Kidney epithelial cell (primary cell): ENCODE measurements at regions not wholly inside any gene's neighbourhood (a gene's known extent, or its start where the extent isn't known, plus 50 kb on each side); places are given as distances from the start of the nearest gene placed in this dataset.

Source experiments
- DNase-seq: peaks from one replicate; pipeline ENCODE4 v3.0.0-alpha.2; 2010; ENCODE audit warnings: low read depth
- H3K27me3 ChIP-seq: 2 replicates; pipeline ENCODE4 v1.6.0; 2011; ENCODE audit warnings: low read length; ENCODE audit not compliant: control insufficient read depth, insufficient read depth
- H3K36me3 ChIP-seq: 2 replicates; pipeline ENCODE4 v1.5.1; 2011; ENCODE audit warnings: low read length; ENCODE audit not compliant: control insufficient read depth, insufficient read depth
- H3K4me3 ChIP-seq: 2 replicates; pipeline ENCODE4 v1.5.1; 2011; ENCODE audit warnings: low read depth, mild to moderate bottlenecking, control low read depth, low read length
- TF ChIP-seq, protein P1 (sequence below): IDR thresholded peaks from 2 replicates; pipeline ENCODE4 v1.5.1; 2011; ENCODE audit warnings: mild to moderate bottlenecking, moderate library complexity, low read length, control low read depth, inconsistent platforms; ENCODE audit not compliant: insufficient read depth, poor library complexity, severe bottlenecking

GRCh38 chr4:115675719-115676118, 562.3 kb upstream of the NDST4 start:
- Histone ChIP-seq H3K4me3 (no peak overlapping the region), H3K27me3 (no peaks in the 10 kb centered on the region), H3K36me3 (no peaks in the 10 kb centered on the region)
- DNase-seq, result no peak
- TF ChIP-seq, protein P1, sequence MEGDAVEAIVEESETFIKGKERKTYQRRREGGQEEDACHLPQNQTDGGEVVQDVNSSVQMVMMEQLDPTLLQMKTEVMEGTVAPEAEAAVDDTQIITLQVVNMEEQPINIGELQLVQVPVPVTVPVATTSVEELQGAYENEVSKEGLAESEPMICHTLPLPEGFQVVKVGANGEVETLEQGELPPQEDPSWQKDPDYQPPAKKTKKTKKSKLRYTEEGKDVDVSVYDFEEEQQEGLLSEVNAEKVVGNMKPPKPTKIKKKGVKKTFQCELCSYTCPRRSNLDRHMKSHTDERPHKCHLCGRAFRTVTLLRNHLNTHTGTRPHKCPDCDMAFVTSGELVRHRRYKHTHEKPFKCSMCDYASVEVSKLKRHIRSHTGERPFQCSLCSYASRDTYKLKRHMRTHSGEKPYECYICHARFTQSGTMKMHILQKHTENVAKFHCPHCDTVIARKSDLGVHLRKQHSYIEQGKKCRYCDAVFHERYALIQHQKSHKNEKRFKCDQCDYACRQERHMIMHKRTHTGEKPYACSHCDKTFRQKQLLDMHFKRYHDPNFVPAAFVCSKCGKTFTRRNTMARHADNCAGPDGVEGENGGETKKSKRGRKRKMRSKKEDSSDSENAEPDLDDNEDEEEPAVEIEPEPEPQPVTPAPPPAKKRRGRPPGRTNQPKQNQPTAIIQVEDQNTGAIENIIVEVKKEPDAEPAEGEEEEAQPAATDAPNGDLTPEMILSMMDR, result no peak

DNA sequence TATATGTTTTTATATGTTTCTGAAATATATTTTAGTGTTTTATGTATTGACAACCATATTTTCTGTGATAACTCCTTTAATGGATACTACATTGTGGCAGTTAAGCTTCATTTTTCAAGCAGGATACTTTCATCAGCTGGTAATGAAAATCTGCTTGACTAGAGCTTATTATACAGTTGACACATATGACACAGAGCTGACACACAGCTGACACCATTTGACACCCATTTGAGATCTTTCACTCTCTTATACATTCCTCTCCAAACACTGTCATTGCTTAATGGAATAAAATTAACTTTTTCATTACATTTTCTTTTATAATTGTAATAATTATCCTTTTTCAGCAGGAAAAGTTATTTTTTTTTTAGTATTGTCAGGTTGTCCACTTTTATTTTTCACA, 561.1 kb upstream of the NDST4 start:
- DNase-seq, result no peak
- H3K4me3 ChIP-seq, result no peak overlapping the region
- TF ChIP-seq, protein P1, result no peak

DNA sequence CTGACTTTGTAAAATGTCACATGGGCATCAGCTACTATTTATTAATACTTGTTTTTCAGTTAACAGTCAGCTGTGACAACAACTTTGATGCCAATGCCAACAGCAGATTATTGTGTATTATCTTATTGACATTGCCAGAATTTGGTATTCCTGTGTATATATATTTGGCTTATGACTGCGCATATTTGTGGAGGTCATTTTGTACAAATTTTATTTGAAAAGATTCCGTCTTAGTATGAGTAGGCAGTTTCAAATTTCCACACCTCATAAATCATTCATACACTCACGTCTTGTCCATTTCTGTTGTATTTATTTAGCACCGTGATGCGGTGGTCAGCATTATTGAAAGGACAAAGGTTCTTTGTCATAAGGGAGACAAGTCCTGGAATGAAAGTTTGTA, 558.2 kb upstream of the NDST4 start:
- Histone ChIP-seq H3K4me3 (no peak overlapping the region), H3K27me3 (no peaks in the 10 kb centered on the region), H3K36me3 (no peaks in the 10 kb centered on the region)
- TF ChIP-seq, protein P1, result no peak
- no peak for DNase-seq

More for the DNA sequence above, 561.1 kb upstream of the NDST4 start:
- Histone ChIP-seq H3K36me3 (no peaks in the 10 kb centered on the region), H3K27me3 (no peaks in the 10 kb centered on the region)

GRCh38 chr4:115670930-115671329, 557.5 kb upstream of the NDST4 start:
- no peak overlapping the region for H3K4me3 ChIP-seq
- H3K27me3 ChIP-seq, result no peaks in the 10 kb centered on the region
- no peaks in the 10 kb centered on the region for H3K36me3 ChIP-seq
- TF ChIP-seq, protein P1, result no peak
- DNase-seq, result no peak

GRCh38 chr4:115668396-115668795, 555.0 kb upstream of the NDST4 start:
- TF ChIP-seq, protein P1, result no peak
- no peaks in the 10 kb centered on the region for H3K36me3 ChIP-seq
- H3K4me3 ChIP-seq, result no peak overlapping the region
- no peaks in the 10 kb centered on the region for H3K27me3 ChIP-seq
- no peak for DNase-seq

GRCh38 chr4:115664285-115664684, 550.9 kb upstream of the NDST4 start:
- TF ChIP-seq, protein P1, result no peak
- Histone ChIP-seq H3K36me3 (no peaks in the 10 kb centered on the region), H3K4me3 (no peak overlapping the region), H3K27me3 (no peaks in the 10 kb centered on the region)
- no peak for DNase-seq
